ENCODE measurements at regions not wholly inside any gene's neighbourhood (a gene's known extent, or its start where the extent isn't known, plus 50 kb on each side); places are given as distances from the start of the nearest gene placed in this dataset.

DNA sequence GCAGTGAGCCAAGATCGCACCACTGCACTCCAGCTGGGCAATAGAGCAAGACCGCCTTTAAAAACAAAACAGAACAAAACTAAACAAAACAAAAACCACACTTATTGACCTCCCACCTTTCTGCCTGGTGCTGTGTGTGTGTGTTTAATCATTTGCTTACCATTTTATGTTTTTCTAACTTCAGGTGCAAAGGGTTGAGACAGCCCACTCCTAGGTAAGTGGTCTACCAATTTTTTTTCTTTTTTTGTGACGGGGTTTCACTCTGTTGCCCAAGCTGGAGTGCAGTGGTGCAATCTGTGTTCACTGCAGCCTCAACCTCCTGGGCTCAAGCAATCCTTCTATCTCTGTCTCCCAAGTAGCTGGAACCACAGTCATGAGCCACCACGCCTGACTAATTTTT, 65.8 kb downstream of the SALL1 start:
- ChIA-PET POLR2A (no interaction called here), CTCF (no interaction called here)

DNA sequence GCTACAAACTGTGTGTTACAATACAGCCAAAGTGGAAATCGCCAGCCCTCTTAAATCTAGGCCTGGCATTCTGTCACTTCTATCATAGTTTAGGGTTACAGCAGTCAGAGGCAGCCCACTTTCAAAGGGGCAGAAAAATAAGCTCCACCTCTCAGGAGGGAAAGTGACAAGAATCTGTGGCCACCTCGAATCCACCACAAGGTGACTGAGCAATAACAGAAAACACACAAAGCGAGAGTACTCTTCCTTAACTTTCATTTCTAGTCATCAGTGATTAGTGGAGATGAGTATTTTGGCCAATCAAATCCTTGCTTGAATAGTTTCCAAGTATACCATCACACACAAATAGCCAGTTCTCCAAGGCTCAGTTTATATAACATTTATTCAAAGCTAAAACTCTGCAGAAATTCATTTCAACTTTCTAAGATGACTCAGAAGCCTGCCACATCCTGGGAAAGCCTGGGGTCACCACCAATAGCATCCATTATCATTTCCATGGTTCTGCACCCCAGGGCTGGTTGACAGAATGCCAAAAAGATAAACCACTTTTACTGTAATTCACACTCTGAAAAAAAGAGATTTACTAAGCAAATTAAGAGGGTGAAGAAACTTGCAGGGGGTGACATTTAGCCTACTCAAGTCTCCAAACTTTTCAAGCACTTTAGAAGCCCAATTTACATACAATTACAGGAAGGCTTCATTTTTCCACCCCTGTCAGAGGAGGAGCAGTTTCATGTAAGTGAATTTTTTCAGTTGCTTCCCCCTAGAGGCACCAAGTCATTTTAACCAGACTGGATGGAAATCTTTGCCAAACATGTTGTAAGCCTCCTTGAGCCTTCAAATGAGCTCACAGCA, 66.8 kb downstream of the SALL1 start:
- POLR2A ChIA-PET, result no interaction called here
- CTCF ChIA-PET, result no interaction called here

GRCh38 chr16:51072591-51072990, 78.5 kb downstream of the SALL1 start:
- CTCF ChIA-PET, result no interaction called here

DNA sequence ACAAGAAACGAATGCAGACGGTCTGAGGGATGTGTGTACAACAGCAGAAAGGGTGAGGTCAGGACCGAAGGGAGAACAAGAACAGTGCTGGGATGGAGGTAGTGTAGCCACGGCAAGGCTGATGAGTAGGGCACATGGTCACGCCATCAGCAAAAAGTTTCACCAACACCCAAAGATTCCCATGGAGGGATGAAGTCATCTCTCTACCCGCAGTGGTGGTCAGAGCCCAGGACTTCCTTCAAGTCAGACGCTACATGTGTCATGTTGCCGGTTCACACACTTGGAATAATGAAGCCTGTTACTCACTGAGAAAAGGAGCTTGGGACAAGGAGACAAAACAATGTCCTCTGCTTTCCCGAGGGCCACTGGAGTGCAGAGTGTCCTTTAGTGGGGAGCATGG, 79.7 kb downstream of the SALL1 start:
- ChIA-PET CTCF (interaction anchor here (1.2 kb wide), 1 partner anchor 27 kb away, joined by 3 read pairs; no protein-coding TSS in a partner anchor), POLR2A (no interaction called here)

More at GRCh38 chr16:51072591-51072990, 78.5 kb downstream of the SALL1 start:
- POLR2A ChIA-PET, result no interaction called here

DNA sequence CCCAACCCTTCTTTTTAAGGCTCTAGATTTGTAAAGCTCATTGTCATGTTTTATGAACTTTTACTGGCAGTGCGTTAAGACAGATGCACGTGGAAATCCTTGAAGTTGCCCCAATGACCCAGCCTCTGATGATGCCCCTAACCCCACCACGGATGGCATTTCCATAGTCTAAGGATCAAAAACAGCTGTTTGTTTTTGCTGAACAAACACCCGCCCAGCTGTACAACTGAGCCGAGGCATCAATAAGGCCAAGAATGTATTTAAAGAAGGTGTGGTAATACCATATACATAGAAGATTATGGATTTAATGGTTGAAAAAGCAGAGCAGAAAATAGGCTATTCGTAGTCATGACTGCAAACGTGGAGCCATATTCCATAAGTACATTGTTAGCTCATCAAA, 83.7 kb downstream of the SALL1 start:
- ChIA-PET CTCF (no interaction called here), POLR2A (no interaction called here)

DNA sequence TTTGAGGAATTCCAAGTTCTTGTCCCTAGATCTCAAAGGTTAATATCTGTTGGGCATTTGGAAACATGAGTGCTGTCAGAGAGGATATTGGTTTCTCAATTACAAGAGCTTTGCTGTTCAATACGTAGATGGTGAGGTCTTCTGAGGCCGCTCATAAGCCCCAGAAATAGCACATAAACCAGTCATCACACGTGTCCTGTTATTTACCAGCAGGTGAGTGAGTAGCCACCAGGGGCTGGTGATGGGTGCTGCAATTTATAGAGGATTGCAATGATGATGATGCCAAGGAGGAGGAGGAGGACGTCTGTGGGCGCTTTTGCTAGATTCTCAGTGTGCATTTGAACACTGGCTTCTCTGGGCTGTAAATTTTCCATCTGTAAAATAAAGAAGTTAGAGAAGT, 89.0 kb downstream of the SALL1 start:
- CTCF ChIA-PET, result no interaction called here

DNA sequence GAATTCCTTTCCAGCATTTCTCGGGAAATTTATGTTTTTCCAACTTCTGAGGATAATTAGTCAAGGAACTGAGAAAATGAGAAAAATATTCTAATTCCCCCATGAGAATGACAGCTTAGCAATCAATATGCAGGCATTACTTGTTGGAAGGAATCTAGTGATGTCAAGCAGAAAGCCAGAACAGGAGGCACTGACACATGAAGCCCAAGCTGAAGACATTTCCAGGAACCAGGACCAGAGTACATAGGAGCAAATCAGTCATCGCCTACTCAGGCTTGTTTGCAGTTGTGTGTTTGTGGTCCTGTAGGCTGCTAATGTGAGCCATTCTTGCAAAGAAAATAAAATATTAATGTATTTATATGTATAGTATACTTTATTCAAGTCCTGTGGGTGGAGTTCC, 89.7 kb downstream of the SALL1 start:
- CTCF ChIA-PET, result no interaction called here

More for the DNA sequence above, 89.0 kb downstream of the SALL1 start:
- POLR2A ChIA-PET, result no interaction called here

GRCh38 chr16:51057969-51058337, 93.1 kb downstream of the SALL1 start:
- CTCF ChIA-PET, result no interaction called here
- POLR2A ChIA-PET, result no interaction called here

More for the DNA sequence above, 89.7 kb downstream of the SALL1 start:
- POLR2A ChIA-PET, result no interaction called here

- POLR2A ChIA-PET, result no interaction called here
- CTCF ChIA-PET, result no interaction called here
These were observed 93.8 kb downstream of the SALL1 start for GRCh38 chr16:51057102-51057793.

DNA sequence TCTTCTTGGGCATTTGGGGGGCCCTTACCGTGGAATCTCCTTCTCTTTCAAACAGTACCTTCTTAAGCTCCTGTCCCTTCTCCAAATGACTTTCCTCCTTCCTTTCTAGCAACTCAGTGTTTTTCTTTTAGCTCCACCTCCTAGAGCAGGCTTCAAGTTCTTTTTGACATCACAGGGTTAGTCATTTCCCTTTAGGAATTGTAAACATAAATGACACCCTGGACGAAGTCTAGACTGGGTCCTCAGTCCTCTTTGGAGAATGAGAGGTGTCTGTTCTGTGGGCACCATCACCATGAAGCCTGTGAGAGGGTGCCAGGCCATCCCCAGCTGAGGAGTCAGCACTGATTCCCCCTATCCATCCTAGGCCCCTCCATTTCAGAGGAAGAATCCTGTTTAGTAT, 94.7 kb downstream of the SALL1 start:
- ChIA-PET POLR2A (no interaction called here), CTCF (no interaction called here)

- ChIA-PET CTCF (no interaction called here), POLR2A (no interaction called here)
These were observed 95.6 kb downstream of the SALL1 start for GRCh38 chr16:51055434-51055833.

GRCh38 chr16:51053775-51054174, 97.3 kb downstream of the SALL1 start:
- CTCF ChIA-PET, result no interaction called here

GRCh38 chr16:51051671-51052070, 99.4 kb downstream of the SALL1 start:
- POLR2A ChIA-PET, result no interaction called here
- CTCF ChIA-PET, result no interaction called here

More at GRCh38 chr16:51053775-51054174, 97.3 kb downstream of the SALL1 start:
- POLR2A ChIA-PET, result no interaction called here

DNA sequence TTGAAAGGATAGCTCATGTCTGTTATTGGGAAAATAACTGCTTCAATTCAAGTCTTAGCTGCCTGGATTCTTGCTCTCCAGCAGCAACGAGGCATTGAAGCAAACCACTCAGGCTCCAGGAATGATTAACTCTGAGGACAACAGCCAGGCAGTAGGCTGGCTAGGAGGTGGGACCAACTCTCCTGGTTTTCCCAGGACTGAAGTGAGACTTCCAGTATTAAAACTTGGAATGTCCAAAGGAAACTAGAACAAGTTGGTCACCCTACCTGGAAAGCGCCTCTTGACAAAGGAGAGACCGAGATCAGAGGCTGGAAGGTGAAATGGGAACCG, 100.7 kb downstream of the SALL1 start:
- ChIA-PET CTCF (no interaction called here), POLR2A (no interaction called here)

DNA sequence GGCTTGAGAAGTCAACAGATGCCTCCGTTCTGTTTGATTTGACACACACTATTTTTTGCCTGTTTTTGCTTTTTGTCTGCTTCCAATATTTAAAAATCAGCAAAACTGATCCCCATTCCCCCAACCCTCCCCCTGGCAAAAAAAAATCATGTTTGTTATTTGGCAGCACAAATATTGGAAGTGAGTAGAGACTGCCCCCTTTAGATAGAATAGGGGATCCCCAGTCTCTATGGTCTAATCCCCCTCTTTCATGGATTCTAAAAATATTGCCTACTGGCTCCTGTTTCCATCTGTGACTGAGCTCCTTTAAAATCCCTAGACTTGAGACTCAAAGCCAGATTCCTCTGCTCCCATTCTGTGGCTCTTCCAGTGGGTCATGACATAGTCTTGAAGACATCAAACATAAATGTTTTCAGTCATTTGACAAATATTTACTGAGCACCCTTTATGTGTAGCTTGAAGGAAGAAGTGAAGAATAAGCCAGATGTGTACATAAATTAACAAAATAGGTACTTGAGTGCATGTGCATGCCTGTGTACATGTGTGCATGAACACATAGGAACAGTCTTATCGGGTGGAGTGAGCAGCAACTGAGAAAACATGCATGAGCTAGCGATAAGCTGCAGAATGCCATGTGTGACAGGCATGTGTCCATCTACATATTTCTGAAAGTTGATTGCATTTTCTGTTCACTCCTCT, 101.2 kb downstream of the SALL1 start:
- POLR2A ChIA-PET, result no interaction called here
- CTCF ChIA-PET, result no interaction called here

GRCh38 chr16:51049276-51049675, 101.8 kb downstream of the SALL1 start:
- POLR2A ChIA-PET, result no interaction called here
- CTCF ChIA-PET, result no interaction called here

- ChIA-PET POLR2A (no interaction called here), CTCF (no interaction called here)
These were observed 102.5 kb downstream of the SALL1 start for GRCh38 chr16:51048544-51048943.

- ChIA-PET POLR2A (no interaction called here), CTCF (no interaction called here)
These were observed 105.3 kb downstream of the SALL1 start for GRCh38 chr16:51045794-51046193.

GRCh38 chr16:51045186-51045585, 105.9 kb downstream of the SALL1 start:
- ChIA-PET CTCF (no interaction called here), POLR2A (no interaction called here)

GRCh38 chr16:51041546-51041945, 109.5 kb downstream of the SALL1 start:
- ChIA-PET CTCF (no interaction called here), POLR2A (no interaction called here)

GRCh38 chr16:51040637-51041036, 110.4 kb downstream of the SALL1 start:
- ChIA-PET POLR2A (no interaction called here), CTCF (no interaction called here)
